DMS53 treated with DMSO at 0.1 percent for 48 hours (cell line): ENCODE measurements at regions not wholly inside any gene's neighbourhood (a gene's known extent, or its start where the extent isn't known, plus 50 kb on each side); places are given as distances from the start of the nearest gene placed in this dataset.

ENCODE experiments used
- DNase-seq: peaks from one replicate; lab custom pipeline; 2025; ENCODE audit not compliant: unreplicated experiment; lab: John Stamatoyannopoulos, UW

DNA sequence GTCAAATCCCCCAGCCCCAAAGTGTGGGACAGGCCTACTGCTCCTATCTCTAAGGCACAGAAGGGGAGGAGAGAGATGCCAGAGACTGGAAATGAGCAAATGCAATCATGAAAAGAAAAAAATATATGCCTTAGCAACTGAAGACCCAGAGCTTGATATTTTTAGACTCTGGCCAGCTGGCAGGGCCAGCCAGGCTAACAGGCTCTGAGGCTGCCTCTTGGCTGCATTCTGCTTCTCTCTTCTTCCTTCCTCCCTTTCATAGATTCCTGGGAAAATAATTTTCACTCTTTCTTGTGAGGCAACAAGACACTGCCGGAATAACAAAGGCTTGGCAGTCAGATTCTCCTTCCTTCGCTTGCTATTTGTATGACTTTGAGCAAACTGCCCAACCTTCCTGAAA is 209.1 kb downstream of the RAD51AP2 start:
- no peak for DNase-seq

DNA sequence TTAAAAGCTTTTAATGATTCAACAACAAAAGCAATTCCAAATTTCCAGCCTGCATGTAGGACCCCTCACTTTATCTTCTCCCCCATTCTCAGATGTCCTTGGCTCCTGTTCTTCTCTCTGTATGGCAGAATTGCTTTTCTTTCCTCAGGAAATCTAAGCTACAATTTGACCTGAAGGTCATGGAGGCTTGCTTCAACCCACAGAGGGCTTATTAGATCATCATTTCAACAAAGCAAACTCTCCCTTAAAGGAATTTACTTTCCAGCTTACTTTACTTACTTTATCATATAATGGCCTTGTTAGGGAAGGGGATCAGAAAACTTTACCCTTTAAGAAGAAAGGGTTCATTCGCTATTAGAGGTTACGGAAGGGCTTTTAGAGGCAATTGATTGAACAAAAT is 211.5 kb downstream of the RAD51AP2 start:
- DNase-seq, result no peak

DNA sequence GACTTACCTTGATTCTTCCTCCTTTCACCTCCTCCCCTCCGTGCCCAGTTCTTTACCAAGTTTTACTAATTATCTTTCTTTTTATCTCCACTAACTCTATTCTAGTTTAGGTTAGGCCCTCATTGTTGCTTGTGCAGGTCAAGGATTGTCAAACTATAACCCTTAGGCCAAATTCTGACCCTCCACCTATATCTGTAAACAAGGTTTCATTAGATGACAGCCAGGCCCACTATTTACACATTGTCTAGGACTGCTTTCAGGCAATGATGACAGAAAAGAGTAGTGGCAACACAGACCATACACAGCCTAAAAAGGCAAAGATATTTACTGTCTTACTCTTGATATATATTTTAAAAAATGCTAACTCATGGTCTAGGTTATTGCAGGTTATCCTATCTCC is 212.0 kb downstream of the RAD51AP2 start:
- DNase-seq, result no peak

DNA sequence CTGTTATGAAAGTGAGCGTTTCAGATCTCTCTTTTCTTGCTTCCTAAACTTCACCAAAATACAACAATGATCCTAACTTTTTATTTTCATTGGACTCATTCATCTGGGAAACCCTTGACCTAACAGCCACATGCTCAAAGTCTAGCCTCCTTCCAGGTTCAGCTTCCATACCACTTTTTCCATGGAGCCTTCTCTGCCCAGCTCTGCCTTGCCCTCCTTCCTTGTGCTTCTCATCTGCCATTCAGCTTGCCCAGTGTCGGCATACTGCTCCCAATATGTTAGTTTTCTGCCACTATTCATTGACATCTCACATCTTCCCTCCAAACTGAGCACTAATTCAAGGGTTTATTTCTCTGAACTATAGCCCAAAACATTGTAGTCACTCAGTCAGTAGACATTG is 214.7 kb downstream of the RAD51AP2 start:
- DNase-seq, result no peak

DNA sequence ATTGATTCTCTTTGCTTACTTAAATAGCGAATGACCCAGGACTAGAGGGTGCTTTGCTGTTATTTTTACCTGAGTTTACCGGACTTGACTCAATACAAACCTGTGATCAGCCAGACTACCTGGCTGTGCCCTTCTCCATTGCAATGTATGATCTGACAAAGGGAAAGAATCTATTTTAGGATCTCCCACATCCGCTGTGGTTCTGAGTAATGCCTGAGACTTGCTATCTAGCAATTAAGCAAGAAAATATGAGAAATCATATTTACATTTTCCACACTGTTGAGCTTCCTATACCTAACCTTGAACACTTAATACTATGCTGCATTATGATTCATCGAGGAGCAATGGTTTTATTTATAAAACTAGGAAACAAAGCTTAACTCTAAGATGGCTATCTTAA is 215.2 kb downstream of the RAD51AP2 start:
- DNase-seq, result no peak

DNA sequence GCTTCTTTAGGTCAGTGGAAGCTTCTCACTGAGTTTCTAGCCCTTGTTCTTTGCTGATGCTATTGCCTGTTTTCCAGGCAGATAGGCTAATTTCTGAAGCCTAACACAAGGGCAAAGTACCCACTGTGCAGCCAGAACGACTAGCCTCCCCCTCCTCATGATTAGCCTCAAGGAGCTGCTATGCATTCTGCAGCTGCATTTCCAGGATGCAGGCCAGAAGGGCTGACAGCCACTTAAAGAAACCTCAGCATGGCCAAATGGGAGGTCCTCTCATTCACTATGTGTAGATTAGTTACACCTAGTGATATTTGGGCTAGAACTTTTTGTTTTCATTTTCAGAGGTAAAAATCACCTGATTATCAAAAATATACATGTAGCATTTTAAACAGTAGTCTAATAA is 216.0 kb downstream of the RAD51AP2 start:
- DNase-seq, result no peak

DNA sequence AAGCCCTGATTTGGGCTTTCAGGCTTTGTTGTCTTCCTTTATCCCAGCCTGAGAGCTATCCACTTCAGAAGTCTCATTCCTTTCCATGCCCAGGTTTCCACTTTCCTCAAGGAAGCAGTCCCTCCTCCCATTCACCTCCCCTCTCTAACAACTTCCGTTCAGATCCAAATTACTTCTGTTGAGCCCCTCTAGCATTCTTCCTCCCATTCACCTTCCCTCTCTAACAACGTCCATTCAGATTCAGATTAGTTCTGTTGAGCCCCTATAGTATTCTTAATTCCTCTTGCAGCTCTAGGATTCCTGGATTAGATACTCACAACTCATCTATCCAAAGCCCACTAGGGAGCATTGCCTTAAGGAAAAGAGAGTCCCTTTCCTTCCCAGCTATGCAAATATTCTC is 216.8 kb downstream of the RAD51AP2 start:
- no peak for DNase-seq

DNA sequence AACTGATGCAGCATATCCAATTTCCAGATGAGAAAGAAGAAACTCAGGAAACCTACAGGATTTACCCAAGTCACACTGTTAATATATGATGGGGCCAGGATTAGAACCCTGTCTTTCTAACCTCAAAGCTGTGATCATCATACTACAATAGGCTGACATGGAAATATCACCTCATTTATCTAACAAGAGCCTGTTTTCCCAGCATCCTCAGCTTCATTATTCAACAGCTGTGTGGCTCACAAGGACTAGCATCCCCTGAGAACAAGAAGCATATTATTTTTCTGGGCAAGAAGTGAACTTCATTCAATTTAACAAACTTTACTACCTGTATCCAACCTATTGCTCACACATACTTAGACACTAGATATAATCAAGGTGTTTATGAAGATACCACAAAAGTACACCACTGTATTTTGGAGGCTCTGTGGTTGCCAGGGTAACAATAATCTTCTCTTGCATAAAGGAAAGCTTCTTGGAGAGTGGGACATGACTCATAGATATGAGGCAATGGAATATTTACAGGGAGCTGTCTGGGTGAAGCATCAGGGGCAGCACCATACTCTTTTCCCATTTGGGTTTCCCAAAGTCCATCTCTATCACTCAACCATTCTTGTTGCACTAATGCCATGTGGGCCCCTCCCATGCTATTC is 218.2 kb downstream of the RAD51AP2 start:
- no peak for DNase-seq

DNA sequence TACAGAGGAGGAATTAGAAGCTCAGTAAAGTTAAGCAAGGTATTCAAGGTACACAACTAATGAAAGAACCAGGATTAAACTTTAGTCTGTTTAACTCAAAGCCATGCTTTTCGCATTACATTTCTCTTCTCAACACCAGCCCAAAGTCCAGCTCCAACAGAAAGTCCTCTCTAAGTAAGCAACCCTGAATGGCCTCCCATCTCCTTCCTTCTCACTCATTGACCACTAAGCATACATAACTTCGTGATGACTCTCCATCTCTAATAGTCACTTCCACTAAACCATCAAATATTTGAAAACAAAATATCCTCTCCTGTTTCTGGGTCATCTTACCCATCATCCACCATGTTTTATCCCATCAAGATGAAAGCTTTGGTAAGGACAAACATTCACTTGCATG is 219.8 kb downstream of the RAD51AP2 start:
- no peak for DNase-seq

DNA sequence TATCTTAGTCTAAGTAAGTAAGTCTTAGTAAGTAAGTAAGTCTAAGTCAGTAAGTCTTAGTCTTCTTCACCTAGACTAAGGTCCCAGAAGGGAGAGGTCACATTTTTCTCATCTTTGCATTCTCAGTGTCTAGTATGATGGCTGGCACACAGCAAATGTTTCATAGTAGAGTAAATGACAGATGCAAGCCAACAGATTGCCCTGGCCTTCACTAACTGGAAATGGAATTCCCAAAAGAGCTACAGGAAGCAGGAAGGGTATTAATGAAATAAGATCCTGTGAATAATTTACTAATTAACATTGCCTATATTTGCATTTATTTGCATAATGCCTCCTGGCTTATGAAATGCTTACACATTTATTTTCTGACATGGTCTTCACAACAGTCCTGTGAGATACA is 221.6 kb downstream of the RAD51AP2 start:
- no peak for DNase-seq

DNA sequence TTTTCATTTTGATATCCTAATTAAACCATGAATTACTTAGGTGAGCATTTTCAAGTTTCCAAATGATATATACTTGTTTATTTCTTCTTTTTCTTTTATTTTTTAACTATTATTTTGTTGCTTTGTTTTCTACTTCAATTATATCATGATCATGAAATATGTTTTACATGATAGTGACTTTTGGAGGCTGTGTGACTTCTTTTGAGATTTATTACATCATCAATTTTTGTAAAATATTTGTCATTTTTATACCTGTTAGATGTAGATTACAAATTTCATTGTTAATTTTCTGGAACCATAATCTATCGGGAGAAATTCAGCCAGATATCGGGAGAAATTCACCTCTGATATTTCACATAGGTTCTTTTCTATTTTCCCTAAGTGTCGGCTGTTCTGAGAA is 228.6 kb downstream of the RAD51AP2 start:
- no peak for DNase-seq

DNA sequence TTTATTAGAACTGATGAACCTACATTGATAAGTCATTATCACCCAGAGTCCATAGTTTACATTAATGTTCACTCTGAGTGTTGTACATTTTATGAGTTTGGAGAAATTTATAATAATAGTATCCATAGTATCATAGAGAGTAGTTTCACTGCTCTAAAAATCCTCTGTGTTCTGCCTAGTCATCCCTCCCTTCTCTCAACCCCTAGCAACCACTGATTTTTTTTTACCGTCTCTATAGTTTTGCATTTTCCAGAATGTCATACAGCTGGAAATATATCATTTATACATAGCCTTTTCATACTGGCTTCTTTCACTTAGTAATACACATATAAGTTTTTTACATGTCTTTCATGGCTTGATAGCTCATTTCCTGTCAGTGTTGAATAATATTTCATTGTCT is 231.1 kb downstream of the RAD51AP2 start:
- DNase-seq, result no peak

DNA sequence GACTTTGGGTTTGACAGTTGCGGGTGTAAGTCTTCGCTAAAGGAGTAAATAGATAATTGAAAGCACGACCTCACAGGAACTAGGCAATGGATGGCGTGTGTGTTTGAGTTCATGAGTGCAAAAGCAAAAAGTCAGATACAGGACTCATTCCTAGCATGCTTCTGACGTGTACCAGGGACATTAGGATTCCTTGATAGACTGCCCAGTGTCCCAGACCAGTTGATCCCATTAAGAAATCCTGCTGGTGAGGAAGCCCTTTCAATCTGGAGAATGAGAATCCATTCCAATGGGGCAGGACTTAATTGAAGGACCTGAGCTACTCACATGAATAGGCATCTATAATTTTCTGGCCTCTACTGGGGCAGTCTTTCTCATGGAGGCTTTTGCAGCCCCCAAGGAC is 235.4 kb downstream of the RAD51AP2 start:
- no peak for DNase-seq

DNA sequence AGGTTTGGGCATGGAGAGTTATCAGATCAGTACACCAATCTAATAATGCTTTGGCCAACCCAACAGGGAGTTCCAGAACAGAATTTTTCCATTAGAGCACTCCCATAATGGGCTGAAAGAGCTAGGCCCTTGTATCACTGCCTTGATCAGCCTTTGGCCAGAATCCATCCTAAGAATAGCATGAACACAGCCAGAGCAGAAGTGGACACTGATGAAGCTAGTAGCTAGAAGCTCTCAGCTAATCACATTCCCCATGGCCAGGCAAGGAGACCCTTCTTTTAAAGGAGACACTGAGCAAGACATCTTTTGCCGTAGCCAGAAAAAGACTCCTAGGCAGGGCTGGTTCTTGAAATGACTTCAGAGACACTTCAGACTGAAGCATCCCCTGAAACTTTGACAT is 236.0 kb downstream of the RAD51AP2 start:
- DNase-seq, result no peak

DNA sequence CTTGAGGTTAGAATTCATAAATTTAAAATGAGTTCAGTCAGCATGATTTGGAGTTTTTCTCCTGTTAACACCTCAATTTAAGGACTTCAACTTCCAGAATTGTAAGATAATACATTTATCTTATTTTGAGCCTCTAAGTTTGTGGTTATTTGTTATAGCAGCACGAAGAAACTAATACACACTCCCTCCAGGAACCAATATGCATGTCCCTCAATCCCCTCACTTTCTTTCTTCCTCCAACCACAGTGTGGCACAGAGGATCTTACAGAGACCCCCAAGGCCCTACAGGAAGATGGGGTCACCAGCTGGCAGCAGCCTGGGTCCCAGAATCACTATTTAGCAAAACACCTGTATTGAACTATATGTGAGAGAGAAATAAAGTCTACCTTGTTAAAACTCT is 242.0 kb downstream of the RAD51AP2 start:
- no peak for DNase-seq

DNA sequence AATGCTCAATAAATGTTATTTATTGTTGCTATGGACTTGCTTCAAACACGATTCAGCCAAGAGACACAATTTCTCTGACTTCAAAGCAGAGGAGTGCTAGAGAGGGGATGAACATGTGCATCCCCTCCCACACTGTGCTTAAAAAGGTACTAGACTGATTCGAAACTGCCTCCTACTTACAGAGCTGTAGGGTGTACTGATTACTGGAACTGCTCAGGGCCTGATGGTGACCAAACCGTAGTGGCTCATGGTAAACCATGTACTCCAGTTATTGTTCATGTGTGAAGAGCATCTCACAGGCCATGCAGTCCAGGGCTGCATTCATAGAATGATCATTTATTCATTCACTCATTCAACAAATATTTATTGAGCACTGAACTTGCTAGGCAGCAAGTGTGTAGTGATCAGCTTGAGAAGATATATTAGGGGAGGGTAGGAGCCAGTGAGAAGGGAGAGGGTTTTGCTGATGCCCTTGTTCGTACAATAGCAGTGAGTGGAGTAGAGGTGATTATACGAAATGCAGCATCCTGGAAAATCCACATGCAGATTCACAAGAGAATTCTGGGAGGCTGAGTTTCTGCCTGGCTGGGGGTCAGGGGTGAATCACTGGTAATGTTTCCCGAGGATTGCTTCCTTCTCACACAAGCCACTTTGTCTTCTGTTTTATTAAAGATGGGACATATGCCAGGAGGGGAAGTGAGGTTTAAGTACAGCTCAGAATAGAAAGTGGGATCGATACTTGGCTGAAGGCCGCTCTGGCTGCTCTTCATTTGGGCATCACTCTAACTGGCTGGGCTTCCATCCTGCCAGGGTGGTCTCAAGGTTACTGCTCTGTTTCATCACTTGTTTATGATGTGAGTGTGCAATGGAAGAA is 245.4 kb downstream of the RAD51AP2 start:
- no peak for DNase-seq

DNA sequence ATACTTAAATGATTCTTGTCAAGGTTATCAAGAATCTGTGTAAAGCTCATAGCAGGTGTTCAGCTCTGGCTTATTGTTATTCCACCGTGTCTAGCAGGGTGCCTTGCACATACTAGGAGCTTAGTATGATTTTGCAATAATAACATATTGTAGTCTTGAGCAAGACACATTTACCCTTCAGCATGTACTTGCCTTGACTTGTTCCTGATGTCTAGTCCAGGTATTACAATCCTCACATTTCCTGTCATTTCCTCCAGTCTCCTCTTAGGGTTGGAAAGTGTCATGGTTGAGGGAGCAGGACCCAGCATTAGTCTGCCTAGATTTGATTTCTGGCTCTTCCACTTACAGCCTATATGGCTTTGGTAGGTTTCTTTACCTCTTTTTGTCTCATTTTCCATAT is 246.1 kb downstream of the RAD51AP2 start:
- no peak for DNase-seq

DNA sequence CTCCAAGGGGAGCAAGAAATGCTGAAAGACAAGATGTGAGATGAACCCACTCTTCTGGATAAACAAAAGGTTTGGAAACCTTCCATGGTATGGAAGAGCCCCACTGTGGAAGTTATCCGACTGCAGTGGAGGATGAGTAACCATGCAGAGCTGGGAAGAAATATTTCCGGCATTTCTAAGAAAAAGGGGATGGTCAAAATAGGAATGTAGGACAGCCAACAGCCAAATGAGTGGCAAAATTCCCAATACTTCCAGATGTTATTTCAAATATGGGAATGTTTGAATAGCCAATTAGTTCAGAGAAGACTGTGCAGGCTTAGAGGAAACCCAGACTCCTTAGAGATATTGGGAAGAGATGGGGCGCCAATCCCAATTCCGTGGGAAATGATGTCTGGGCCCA is 246.8 kb downstream of the RAD51AP2 start:
- DNase-seq, result no peak

DNA sequence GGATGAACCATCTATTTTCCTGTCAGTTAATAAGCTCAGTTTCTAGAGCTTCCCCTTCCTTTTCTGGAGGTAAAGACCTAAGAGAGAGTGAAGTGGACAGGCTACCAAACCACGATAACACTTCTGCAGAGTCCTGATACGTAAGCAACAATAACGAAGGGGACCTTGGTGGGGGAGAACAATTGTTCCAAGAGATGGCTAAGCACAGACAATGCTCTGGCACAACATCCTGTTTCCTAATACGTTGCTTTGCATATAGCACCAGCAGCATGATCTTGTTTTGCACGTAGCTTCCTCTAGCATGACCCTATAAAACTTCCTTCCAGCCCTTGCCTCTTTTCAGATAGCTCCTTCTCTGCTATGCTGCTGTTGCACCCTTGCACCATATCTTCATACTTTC is 247.3 kb downstream of the RAD51AP2 start:
- DNase-seq, result no peak

DNA sequence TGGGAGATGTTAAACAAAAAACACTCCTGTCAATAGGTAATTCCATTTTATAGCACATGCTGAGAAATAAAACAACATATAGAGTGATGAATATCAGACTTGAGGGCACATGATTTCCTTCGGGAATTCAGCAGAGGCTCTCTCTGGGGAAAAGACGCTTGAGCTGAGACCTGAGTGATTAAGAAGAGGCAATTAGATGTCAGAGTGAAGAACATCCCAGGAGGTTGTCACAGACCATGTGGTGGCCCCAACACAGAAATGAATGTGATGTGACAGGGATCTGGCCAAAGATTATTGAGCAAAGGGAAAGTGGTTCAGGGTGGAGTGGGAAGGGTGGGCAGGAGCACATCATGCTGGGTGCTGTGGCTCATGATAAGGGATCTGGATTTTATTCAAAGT is 254.7 kb downstream of the RAD51AP2 start:
- no peak for DNase-seq

DNA sequence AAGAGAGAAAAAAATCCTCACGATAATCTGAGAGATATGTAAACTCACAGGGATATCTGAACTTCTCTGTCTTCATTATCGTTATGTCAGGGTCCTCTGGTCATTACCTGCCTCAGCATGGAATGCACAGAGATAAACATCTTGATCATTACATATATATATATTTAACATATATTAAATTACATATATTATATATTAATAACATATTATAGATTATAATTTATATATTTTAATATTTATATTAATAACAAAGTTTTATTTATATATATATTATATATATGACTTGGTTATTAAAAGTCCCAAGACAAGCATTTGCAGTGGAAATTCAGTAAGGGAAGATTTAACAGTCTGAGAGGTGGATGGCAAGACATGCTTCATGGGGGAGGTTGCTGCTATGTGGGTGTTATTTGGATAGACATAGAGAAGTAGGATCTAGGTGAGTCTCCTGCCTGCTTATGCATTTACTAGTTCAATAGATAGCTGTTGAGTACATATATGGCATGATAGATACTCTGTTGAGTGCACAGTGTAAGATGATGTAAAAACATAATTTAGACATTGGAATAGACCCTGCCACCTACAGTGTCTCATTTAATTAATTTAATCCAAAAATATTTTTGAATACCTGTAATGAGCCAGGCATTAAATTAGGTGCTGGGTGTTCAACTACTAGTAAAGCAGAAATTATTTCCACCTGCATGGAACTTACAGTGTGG is 255.2 kb downstream of the RAD51AP2 start:
- DNase-seq, result no peak

DNA sequence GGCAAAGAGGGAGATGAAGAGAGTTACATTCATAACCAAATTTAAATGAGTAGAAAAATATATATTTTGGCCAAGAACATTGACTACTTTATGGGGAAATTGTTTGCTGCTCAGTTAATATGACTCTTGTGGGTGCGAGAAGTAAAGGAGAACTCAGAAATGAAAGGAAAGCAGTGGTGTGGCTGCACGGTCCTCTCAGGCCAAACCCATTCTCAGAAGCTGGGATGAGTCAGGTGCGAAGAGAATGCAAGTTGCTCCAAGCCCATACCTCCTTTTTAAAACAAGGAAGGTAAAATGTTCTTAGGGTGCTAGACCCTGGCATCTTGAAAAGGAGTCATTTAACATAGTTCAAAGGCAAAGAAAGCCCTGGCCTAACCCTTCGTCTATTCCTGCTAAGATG is 258.6 kb downstream of the RAD51AP2 start:
- no peak for DNase-seq
